IPS DF 6.9 (cell line): ENCODE measurements at regions not wholly inside any gene's neighbourhood (a gene's known extent, or its start where the extent isn't known, plus 50 kb on each side); places are given as distances from the start of the nearest gene placed in this dataset.

Experiments used
- DNase-seq: peaks from one replicate; pipeline ENCODE4 v3.0.0-alpha.2; 2013; ENCODE audit warnings: low read depth, low spot score
- H3K27ac ChIP-seq: one replicate; pipeline ENCODE4 v1.5.1; 2013; ENCODE audit warnings: low read length, control low read depth
- H3K27me3 ChIP-seq: 2 replicates; pipeline ENCODE4 v1.6.1; 2013; ENCODE audit warnings: mild to moderate bottlenecking, low read length; ENCODE audit not compliant: control insufficient read depth, insufficient read depth
- H3K36me3 ChIP-seq: 2 replicates; pipeline ENCODE4 v1.6.1; 2013; ENCODE audit warnings: low read length; ENCODE audit not compliant: control insufficient read depth, insufficient read depth
- H3K4me1 ChIP-seq: 2 replicates; pipeline ENCODE4 v1.6.1; 2013; ENCODE audit warnings: low read length; ENCODE audit not compliant: control insufficient read depth, insufficient read depth
- H3K4me3 ChIP-seq: 2 replicates; pipeline ENCODE4 v1.5.1; 2013; ENCODE audit warnings: mild to moderate bottlenecking, low read length
- H3K9me3 ChIP-seq: 2 replicates; pipeline ENCODE4 v1.6.1; 2013; ENCODE audit warnings: low read length, inconsistent platforms; ENCODE audit not compliant: control insufficient read depth, insufficient read depth
- WGBS: extraction: QIAGEN DNeasy Blood & Tissue Kit; methylation state at CpG from one replicate; pipeline ENCODE4 v1.1.7; 2013; ENCODE audit warnings: mixed read lengths, missing lambda C conversion rate; ENCODE audit not compliant: insufficient read length, insufficient coverage; 5-methylcytosine and 5-hydroxymethylcytosine counted together

DNA sequence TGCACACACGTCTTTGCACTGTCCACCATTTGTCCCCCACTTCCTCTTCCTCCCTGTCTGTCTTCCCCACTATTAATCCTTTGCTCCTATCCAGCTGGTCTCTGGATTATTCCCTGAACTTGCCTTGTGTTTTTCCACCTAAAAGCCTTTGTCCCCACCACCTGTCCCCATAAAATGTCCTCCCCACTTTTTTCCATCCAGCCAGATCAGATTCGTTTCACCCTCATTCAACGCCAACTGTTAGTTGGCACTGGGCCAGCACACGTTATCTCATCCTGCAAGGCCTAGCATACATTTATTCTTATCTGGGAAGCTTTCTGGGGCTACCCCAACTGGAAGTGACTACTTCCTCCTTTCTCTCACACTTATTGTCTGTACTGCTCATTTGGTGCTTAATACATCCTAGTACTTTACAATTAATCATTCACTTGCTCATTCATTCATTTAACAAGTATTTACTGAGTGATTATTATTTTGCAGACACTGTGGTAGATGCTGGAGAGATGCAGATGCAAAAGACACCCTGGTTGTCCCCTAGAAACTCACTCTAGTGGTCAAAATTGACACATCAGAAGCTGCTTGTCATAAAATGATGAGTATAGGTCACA lies 96.2 kb downstream of the RASSF10 start:
- Histone ChIP-seq H3K4me3 (no peak overlapping the region), H3K27me3 (no peaks in the 10 kb centered on the region), H3K27ac (no peak overlapping the region), H3K9me3 (no peaks in the 10 kb centered on the region), H3K4me1 (no peaks in the 10 kb centered on the region), H3K36me3 (no peaks in the 10 kb centered on the region)
- DNase-seq: no peak
- WGBS: no CpG with 5 or more reads among the region's 4 CpGs

DNA sequence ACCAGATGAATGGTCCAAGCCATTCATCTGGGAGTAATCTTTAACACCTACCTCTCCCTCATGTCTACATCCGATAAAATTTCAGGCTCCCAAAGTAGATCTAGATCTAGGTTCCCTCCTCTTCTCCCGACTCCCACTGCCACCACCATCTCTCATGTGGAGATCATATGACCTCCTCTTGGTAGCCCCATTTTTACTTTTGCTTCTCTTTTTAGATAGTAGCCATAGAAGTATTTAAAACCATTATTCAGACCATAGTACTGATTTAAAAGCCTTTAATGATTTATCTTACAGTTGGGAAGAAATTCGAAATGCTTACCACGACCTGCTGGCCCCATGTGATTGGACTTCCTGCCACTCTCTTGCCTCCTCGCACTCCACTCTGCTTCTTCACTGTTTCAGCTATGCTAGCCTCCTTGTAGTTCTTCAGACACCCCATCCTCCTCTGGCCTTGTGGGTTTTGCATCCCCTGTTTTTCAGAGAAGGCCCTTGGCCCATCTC lies 98.5 kb downstream of the RASSF10 start:
- Histone ChIP-seq H3K36me3 (no peaks in the 10 kb centered on the region), H3K4me1 (no peaks in the 10 kb centered on the region; the same call in 1 of the 2 replicates), H3K9me3 (no peaks in the 10 kb centered on the region), H3K4me3 (no peak overlapping the region), H3K27ac (no peak overlapping the region), H3K27me3 (no peaks in the 10 kb centered on the region)
- no peak for DNase-seq
- no CpG with 5 or more reads among the region's 5 CpGs for WGBS

DNA sequence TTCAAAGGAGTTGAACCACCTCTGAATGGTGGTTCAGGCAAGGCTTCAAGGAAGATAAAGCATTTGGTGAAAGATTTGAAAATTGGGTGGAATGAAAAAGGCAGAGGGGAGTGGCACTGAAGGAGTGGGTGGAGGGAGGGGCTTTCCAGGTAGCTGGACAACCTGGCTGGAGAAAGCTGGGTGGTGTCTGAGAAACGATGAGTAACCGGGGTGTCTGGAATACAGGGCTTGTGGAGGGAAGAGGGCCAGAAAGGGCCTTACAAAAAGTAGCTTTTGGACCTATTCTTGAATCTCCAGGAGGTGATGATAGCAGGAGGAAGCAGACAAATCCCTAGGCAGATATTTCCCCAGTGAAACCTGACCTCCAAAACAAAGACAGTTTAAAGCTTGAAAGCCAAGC lies 99.3 kb downstream of the RASSF10 start:
- Histone ChIP-seq H3K9me3 (no peaks in the 10 kb centered on the region), H3K27ac (no peak overlapping the region), H3K4me1 (no peaks in the 10 kb centered on the region; the same call in 1 of the 2 replicates), H3K4me3 (no peak overlapping the region), H3K36me3 (no peaks in the 10 kb centered on the region), H3K27me3 (no peaks in the 10 kb centered on the region)
- no peak for DNase-seq
- WGBS: no CpG with 5 or more reads among the region's 2 CpGs

DNA sequence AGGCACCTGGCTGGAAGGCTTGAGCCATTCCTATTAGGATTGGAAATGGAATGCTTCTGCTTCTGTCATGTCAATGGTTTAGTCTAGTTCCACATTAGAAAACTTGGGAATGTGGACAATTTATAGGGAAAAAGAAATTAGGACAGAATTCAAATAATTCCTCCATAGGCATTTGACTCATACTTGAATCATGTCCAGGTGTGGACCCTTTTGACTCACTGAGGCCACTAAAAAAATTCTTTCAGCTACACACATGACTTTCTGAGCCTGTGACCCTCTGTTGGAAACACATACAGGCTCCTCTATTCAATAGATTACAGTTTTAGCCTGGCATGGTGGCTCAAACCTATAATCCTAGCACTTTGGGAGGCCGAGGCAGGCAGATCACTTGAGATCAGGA lies 100.5 kb downstream of the RASSF10 start:
- Histone ChIP-seq H3K27ac (no peak overlapping the region), H3K4me1 (peaks cover 1% of the 10 kb centered on the region; the same call in 1 of the 2 replicates)
- WGBS: no CpG with 5 or more reads among the region's 1 CpG

DNA sequence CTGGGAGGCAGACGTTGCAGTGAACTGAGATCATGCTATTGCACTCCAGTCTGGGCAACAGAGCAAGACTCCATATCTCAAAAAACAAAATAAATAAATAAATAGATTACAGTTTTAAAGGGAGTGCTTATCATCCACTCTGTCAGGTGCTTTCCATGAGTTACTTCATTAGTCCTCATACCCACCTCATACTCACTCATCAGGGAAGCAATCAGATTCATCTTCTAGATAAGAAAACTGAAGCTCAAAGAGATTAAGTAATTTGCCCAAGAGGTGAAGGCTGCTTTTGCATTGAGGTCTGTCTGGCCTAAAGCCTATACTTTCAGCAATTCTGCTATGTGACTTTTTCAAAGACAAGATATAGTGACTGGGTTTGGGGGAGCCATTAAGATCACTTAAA lies 101.0 kb downstream of the RASSF10 start:
- Histone ChIP-seq H3K4me3 (no peak overlapping the region), H3K36me3 (no peaks in the 10 kb centered on the region), H3K4me1 (peaks cover 3% of the 10 kb centered on the region; the same call in 1 of the 2 replicates), H3K9me3 (no peaks in the 10 kb centered on the region), H3K27ac (no peak overlapping the region), H3K27me3 (no peaks in the 10 kb centered on the region)
- WGBS: no CpG with 5 or more reads among the region's 1 CpG
- DNase-seq: no peak

More for the DNA sequence above, 100.5 kb downstream of the RASSF10 start:
- DNase-seq: no peak
- Histone ChIP-seq H3K9me3 (no peaks in the 10 kb centered on the region), H3K27me3 (no peaks in the 10 kb centered on the region), H3K4me3 (no peak overlapping the region), H3K36me3 (no peaks in the 10 kb centered on the region)

DNA sequence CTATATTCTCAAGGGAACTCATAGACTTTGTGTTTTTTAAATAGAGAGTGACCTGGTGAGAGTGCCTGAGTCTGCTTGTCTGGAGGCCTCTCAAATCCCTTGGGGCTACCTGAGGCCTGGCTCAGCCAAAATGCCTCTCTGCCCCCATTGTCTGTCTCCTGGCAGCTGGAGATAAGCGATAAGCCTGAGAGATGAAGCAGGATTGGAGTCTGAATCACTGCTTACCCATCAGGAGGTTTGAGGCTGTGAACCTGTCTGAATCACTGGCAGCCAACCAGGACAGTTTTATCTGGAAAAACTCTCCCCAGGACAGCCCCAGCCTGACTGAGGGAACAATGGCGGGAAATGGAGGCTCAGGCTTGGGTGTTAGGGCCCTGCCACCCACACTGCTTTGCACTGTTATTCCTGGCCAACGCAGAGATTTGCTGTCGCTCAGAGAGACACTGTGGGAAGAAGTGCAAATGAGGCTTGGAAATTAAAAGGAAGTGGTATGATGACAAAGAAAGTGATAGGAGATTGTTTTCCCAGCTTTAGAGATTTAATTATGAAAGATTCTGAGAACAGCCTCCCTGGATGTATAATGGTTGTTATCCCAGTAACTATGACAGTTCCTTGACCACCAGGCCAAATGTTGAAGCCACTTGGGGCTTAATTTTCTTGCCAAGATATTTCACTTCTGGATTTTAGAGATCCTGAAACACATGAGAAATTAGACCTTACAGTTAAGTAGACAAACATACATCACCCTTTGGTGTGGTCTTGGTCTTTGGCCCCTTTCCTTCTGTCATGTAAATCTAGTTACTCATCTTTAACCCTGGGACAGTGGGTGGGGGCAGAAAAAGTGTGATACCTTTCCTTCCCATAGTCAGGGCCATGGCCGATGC lies 102.1 kb downstream of the RASSF10 start:
- WGBS: no CpG with 5 or more reads among the region's 5 CpGs
- DNase-seq: no peak

DNA sequence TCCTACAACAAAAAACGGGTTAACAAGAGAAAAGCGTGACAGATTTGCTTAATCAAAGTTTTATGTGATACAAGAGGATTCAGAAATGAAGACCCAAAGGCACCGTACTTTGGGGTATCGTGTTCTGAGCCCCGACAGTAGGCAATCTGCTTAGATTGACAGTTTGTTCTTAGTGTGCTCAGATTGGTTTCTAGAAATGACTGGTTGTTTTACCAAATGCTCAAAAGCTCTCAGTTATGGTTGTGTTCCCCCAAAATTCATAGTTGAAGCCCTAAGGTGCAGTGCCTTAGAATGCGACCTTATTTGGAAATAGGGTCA lies 102.7 kb downstream of the RASSF10 start:
- Histone ChIP-seq H3K4me3 (no peak overlapping the region), H3K9me3 (no peaks in the 10 kb centered on the region), H3K4me1 (peaks cover 3% of the 10 kb centered on the region; the same call in 1 of the 2 replicates), H3K27ac (no peak overlapping the region), H3K27me3 (no peaks in the 10 kb centered on the region), H3K36me3 (no peaks in the 10 kb centered on the region)
- WGBS: no CpG with 5 or more reads among the region's 6 CpGs
- DNase-seq: no peak

More for the DNA sequence above, 102.1 kb downstream of the RASSF10 start:
- Histone ChIP-seq H3K27me3 (no peaks in the 10 kb centered on the region), H3K27ac (no peak overlapping the region), H3K9me3 (no peaks in the 10 kb centered on the region), H3K4me1 (peaks cover 3% of the 10 kb centered on the region; the same call in 1 of the 2 replicates), H3K4me3 (no peak overlapping the region), H3K36me3 (no peaks in the 10 kb centered on the region)

DNA sequence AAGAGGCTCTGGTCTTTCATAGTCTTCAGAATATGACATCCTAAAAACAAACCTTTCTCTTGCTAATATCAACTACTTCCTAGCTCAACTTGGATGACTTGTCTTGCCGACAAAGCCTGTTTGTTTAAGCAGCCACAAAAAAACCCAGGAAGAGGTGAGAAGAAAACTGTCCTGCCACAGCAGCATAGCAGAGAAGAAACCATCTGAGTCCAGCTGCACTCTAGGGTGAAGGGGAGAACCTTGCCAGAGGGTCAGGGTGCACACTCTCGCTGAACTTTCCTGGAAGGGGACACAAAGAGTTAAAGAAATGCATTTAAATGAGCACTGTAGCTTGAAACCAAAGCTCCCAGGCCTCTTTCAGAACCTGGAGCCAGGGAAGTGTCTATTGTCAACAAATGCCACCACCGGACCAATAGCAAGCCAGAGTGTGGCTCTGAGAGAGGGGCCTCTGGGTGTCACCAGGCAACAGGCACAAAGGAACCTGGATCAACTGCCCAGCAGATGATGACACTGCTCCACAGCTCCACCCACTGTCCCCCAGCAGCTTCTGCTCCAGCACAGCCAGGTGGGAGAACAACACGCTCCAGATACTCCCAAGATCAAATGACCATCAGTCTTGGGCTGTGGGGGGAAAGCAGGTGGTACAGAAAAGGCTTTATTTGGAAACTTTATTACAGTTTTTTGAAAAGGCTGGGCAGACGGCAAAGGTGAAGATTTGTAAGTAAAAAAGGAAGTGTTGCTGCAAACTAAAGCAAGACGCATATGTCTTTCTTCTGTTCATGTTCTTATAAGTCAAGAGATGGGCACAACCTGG lies 105.7 kb downstream of the RASSF10 start:
- Histone ChIP-seq H3K27ac (no peak overlapping the region), H3K27me3 (no peaks in the 10 kb centered on the region), H3K36me3 (no peaks in the 10 kb centered on the region), H3K4me3 (no peak overlapping the region), H3K9me3 (no peaks in the 10 kb centered on the region), H3K4me1 (peaks cover 3% of the 10 kb centered on the region; the same call in 1 of the 2 replicates)
- DNase-seq: peak; percentile 43
- WGBS: no CpG with 5 or more reads among the region's 6 CpGs

DNA sequence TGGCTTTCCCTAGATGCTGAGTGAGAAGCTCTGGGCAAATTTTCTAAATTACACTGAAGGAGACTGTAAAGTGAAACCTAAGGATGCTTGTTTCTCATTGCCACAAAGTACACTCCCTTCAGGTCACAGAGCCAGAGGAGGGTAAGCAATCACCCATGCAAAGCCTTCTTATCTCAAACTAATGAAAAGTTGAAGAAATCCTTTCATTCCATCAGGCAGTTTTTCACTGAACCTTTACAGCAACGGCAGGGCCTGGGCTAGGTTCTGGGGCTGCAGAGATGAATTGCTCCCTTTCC lies 106.2 kb downstream of the RASSF10 start:
- no peak for DNase-seq
- WGBS: no CpG with 5 or more reads among the region's 1 CpG
- peaks cover 4% of the 10 kb centered on the region; the same call in 1 of the 2 replicates for H3K4me1 ChIP-seq

DNA sequence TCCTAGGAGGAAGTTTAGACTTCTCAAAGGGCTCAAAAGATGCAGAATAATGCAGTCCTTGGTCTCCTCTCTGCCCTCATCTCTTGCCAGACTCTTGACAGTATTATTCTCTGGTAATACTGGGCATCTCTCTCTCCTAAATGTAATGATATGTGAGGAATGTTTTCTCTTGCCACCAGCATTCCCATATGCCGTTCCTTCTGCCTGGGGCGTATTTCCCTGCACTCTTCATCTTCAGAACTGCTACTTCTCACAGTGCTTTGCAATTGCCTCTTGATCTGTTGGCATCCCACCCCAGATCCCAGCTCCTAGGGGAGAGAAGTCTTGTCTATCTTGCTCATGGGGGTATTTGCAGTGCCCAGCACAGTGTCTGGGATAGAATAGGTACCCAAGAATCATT lies 107.4 kb downstream of the RASSF10 start:
- Histone ChIP-seq H3K9me3 (no peaks in the 10 kb centered on the region), H3K4me1 (peaks cover 4% of the 10 kb centered on the region; the same call in 1 of the 2 replicates), H3K27me3 (no peaks in the 10 kb centered on the region), H3K4me3 (no peak overlapping the region), H3K36me3 (no peaks in the 10 kb centered on the region), H3K27ac (no peak overlapping the region)
- no CpG with 5 or more reads among the region's 2 CpGs for WGBS
- DNase-seq: no peak

More for the DNA sequence above, 106.2 kb downstream of the RASSF10 start:
- Histone ChIP-seq H3K27ac (no peak overlapping the region), H3K4me3 (no peak overlapping the region), H3K9me3 (no peaks in the 10 kb centered on the region), H3K27me3 (no peaks in the 10 kb centered on the region), H3K36me3 (no peaks in the 10 kb centered on the region)
